GM20431 (cell line): ENCODE measurements at regions not wholly inside any gene's neighbourhood (a gene's known extent, or its start where the extent isn't known, plus 50 kb on each side); places are given as distances from the start of the nearest gene placed in this dataset.

Experiments used
- in situ Hi-C: fragments of 300-500 bp; cut with MseI, MboI; formaldehyde crosslinking; loops from one replicate; pipeline ENCODE4 v1.15.0; 2020; ENCODE audit warnings: low sequenced_read_pairs; ENCODE audit not compliant: unreplicated experiment

DNA sequence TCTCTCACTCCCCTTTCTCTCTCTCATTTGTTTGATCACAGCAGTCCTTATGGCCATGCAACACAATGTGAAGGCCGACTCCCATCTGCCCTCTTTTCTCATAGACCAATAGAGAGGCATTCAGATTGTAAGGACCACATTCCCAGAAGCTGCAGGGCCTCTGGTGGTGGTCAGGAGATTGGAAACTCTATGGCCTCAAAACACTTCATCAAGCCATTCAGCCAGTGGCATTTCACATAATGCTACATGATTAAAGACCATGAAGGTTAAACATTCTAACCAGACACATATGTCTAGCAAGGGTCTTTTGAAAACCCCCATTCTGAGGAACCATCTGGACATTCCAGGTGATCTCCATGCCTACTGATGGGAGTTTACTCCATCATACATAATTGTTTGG is 769.5 kb upstream of the CXADR start:
- in situ Hi-C loops = no loop called here

DNA sequence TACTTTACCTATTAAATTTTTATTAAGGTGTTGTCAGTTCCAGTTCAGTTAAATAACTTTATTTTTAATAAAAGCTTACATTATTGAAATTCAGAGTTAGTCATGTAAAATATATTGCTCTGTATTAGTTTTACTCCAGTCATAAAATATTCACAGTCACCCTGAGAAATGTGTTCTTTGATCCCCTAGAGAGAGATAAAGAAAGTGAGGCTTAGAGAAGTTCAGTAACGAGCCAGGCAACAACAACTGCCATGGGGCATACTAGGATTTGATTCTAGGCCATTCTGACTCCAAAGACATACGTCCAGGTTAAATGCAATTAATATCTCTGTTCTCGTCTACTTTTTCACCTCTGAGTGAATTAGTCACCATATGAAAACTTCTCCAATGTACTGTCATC is 761.9 kb upstream of the CXADR start:
- in situ Hi-C loops = no loop called here

- in situ Hi-C loops = no loop called here
Measured at GRCh38 chr21:16751695-16752474, 761.0 kb upstream of the CXADR start.

- in situ Hi-C loops = no loop called here
Measured at GRCh38 chr21:16752475-16752857, 760.4 kb upstream of the CXADR start.

GRCh38 chr21:16755061-16755460 is 757.8 kb upstream of the CXADR start:
- in situ Hi-C loops = no loop called here

DNA sequence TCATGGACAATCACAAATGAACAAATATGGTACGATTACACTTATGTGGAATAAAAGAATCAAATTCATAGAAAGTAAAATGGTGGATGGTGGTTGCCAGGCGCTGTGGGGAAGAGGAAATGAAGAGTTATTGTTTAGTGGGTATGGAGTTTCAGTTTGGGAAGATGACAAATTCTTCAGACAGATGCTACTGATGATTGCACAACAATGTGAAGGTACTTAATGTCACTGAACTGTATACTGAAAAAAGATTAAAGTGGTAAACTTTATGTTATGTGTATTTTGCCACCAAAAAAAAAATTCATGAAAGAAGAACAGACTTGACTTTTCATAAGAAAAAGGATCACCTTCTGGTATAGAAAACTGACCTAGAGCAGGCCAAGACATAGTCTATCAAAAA is 745.6 kb upstream of the CXADR start:
- in situ Hi-C loops = no loop called here

DNA sequence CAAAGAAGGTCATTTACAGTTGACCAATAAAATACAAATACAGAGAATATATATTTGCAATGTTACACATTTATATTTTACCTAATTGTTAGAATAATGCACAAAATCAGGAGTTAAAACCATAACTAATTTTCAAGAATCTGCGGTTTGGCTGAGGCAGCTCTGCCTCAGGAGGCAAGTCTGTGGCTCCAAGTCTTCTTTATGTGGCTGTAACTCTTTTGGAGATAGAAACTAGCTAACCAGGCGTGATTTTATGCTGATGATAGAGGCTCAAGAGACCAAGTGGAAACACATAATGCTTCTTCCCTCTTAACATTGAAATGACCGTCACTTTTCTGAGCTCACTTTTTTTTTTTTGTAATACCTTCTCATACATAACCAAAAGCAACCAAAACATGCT is 744.7 kb upstream of the CXADR start:
- in situ Hi-C loops = no loop called here

- in situ Hi-C loops = no loop called here
Measured at GRCh38 chr21:16770266-16770665, 742.6 kb upstream of the CXADR start.

DNA sequence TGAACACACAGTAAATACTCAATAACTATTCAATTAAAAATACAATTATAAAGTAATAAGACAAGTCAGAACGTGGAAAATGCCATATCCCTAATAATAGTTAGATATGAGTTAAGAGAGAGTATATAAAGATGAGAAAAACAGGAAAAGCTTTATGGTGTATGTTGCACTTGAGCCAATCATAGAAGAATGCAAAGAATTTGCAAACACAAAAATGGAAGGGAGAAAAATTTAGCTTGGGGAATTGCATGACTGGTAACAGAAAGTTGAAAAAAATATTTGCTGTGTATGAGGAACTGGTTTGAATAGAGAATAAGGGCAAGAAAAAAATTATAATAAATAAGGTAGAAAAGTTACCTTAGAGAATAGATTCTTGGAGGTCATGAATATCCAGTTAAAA is 739.6 kb upstream of the CXADR start:
- in situ Hi-C loops = no loop called here

- in situ Hi-C loops = no loop called here
Measured at GRCh38 chr21:16775076-16775475, 737.8 kb upstream of the CXADR start.

GRCh38 chr21:16777041-16777720 is 735.7 kb upstream of the CXADR start:
- in situ Hi-C loops = no loop called here

GRCh38 chr21:16788584-16788983 is 724.3 kb upstream of the CXADR start:
- in situ Hi-C loops = no loop called here

GRCh38 chr21:16789636-16790035 is 723.2 kb upstream of the CXADR start:
- in situ Hi-C loops = no loop called here

GRCh38 chr21:16792101-16792500 is 720.7 kb upstream of the CXADR start:
- in situ Hi-C loops = no loop called here

DNA sequence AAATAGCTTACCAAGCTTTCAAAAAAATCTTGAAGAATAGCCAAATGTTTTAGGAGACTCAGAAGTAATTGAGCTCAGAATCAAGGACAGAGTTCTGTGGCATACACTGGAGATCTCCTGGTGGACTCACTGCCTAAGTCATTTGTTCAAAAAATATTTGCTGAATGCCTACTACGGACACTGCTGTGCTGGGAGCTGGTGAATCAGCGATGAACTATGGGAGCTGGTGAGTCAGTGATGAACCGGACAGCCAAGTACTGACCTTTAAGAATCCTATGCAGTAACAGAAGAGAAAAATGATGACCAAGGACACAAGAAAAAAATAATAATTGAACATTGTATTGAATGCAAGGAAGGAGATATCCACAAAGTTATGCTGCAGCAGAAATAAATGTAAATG is 717.9 kb upstream of the CXADR start:
- in situ Hi-C loops = no loop called here

GRCh38 chr21:16796776-16797175 is 716.1 kb upstream of the CXADR start:
- in situ Hi-C loops = no loop called here

DNA sequence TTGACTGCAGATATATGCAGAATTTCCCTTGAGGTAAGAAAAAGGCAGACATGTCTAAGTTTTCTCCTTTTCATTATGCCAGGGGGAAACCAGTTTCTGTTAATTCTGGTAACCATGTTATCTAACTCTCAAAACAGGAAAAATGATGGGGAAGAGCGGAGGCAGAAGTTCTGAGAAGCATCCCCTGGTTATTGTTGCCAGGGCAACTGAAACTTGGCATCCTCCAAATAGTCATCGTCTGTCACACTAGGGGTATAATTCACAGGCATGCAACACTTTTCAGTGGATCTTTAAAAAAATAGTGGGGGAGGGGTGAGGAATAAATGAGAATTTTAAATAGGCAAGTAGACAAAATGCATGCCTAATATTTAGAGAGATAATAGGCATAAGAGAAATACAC is 715.3 kb upstream of the CXADR start:
- in situ Hi-C loops = no loop called here

DNA sequence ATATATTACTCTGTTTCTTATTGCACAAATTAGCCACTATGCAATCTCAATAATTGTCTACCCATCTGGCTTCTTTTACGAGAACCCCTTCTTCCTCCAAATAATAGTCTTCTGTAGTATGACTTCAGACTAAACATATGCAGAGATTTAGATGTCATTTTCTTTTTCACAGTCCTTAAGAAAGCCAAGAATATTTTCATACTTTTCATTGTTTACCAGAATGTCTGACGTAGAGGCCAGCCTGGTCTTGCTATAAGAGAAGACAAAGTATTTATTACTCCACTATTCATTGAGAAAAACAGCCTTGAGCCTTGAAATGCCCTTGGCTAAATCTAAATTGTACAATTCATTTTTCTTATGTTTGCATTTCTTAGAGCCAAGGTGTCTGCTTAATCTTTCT is 714.9 kb upstream of the CXADR start:
- in situ Hi-C loops = no loop called here

- in situ Hi-C loops = no loop called here
Measured at GRCh38 chr21:16800536-16801275, 712.1 kb upstream of the CXADR start.

DNA sequence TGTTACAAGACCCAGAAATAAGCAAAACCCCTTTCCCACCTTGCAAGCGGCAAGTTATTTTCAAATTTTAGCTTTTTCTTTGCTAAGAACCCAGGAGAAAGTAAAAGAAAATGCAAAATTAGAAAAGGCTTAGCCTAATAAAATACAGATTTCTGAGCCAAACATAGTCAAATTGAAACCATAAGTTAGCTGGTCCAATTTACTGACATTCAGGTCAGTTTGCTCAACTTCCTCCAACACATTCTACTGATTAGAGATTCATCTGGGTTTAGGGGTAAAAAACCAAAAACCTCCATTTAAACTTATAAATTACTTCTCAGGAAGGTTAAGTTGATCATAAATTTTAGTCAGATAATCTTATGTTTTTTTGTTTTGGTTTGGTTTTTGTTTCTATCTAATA is 701.8 kb upstream of the CXADR start:
- in situ Hi-C loops = no loop called here

DNA sequence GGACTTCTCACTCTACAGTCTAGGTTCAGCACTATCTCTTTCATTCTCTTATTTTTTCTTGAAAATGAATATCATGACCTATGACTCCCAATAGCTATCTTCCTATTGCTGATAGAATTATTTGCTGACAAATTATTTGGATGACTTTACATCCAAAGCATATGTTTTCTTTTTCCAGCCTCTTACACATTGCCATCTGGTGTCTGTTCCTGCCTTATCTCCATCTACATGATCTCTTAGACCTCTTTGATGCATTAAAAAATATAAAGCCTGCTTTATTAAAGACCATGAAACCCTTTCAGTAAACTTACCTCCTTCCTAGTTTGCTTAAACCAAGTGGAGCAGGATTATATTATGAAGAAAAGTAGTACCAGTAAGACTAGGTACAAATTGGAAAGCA is 700.9 kb upstream of the CXADR start:
- in situ Hi-C loops = no loop called here
